CD14-positive monocyte (primary cell): ENCODE measurements at regions not wholly inside any gene's neighbourhood (a gene's known extent, or its start where the extent isn't known, plus 50 kb on each side); places are given as distances from the start of the nearest gene placed in this dataset.
A peak's percentile ranks its signal among the peaks of the same experiment; 100 is the strongest.

ENCODE experiments used
- DNase-seq, 3 donors: peaks; one replicate each; pipeline ENCODE4 v3.0.0-alpha.2; 2011 to 2022
- H2AFZ ChIP-seq: 2 replicates; pipeline ENCODE4 v1.6.0; 2012; ENCODE audit warnings: mild to moderate bottlenecking, low read depth, low read length, inconsistent platforms; ENCODE audit not compliant: insufficient read depth, poor library complexity, severe bottlenecking
- H3K27ac ChIP-seq, 2 donors: 1 replicate in 1 of 2; 2 replicates in 1 of 2; pipeline ENCODE4 v1.5.1; 2012 to 2013; ENCODE audit warnings: low read length in 2 of 2, control low read depth in 1 of 2, inconsistent platforms in 1 of 2, low read depth in 1 of 2, mild to moderate bottlenecking in 1 of 2
- H3K27me3 ChIP-seq, 2 donors: one replicate each; pipeline versions ENCODE4 v1.6.0 to v1.6.1; 2011 to 2013; ENCODE audit warnings: low read length in 2 of 2; ENCODE audit not compliant: control insufficient read depth in 2 of 2, insufficient read depth in 2 of 2
- H3K36me3 ChIP-seq, 2 donors: replicated peaks in 1 of 2; 1 replicate in 1 of 2; 2 replicates in 1 of 2; pipeline versions ENCODE4 v1.5.1 to v1.6.1; 2012 to 2013; ENCODE audit warnings: low read length in 2 of 2, control low read depth in 1 of 2, inconsistent platforms in 1 of 2, mild to moderate bottlenecking in 1 of 2; ENCODE audit not compliant: insufficient read depth in 2 of 2, control insufficient read depth in 1 of 2
- H3K4me1 ChIP-seq, 2 donors: 1 replicate in 1 of 2; 2 replicates in 1 of 2; pipeline versions ENCODE4 v1.5.1 to v1.6.1; 2012 to 2013; ENCODE audit warnings: low read length in 2 of 2, control low read depth in 1 of 2, inconsistent platforms in 1 of 2, mild to moderate bottlenecking in 1 of 2, moderate library complexity in 1 of 2; ENCODE audit not compliant: insufficient read depth in 2 of 2, control insufficient read depth in 1 of 2
- H3K4me2 ChIP-seq: replicated peaks from 2 replicates; pipeline ENCODE3; 2012; ENCODE audit warnings: low read length, moderate library complexity, mild to moderate bottlenecking; ENCODE audit not compliant: poor library complexity, severe bottlenecking; ENCODE audit errors: extremely low read depth
- H3K4me3 ChIP-seq, 3 experiments: fragments of 200-600 bp in 1 of 3; sonication (generic) in 1 of 3; replicated peaks in 1 of 3; 1 replicate in 2 of 3; 2 replicates in 1 of 3; pipeline ENCODE4 v1.5.1; 2011 to 2013; ENCODE audit warnings: low read length in 3 of 3, mild to moderate bottlenecking in 3 of 3, control low read depth in 2 of 3, low read depth in 2 of 3, inconsistent platforms in 1 of 3, moderate library complexity in 1 of 3
- H3K79me2 ChIP-seq: 2 replicates; pipeline ENCODE4 v1.6.0; 2012; ENCODE audit warnings: mild to moderate bottlenecking, control low read depth, inconsistent platforms, low read length, moderate library complexity; ENCODE audit not compliant: insufficient read depth
- H3K9ac ChIP-seq: 2 replicates; pipeline ENCODE4 v1.6.0; 2017; ENCODE audit warnings: low read length, mild to moderate bottlenecking; ENCODE audit not compliant: insufficient read depth, poor library complexity, severe bottlenecking
- H3K9me3 ChIP-seq, 2 donors: replicated peaks in 1 of 2; 1 replicate in 1 of 2; 2 replicates in 1 of 2; pipeline versions ENCODE4 v1.5.1 to v1.6.1; 2012 to 2013; ENCODE audit warnings: low read length in 2 of 2, control low read depth in 1 of 2; ENCODE audit not compliant: control insufficient read depth in 1 of 2, insufficient read depth in 1 of 2
- H4K20me1 ChIP-seq: 2 replicates; pipeline ENCODE4 v1.6.0; 2012; ENCODE audit warnings: mild to moderate bottlenecking, low read length, control low read depth, moderate library complexity; ENCODE audit not compliant: insufficient read depth
- H3K27ac Mint-ChIP-seq, 7 donors: one replicate each; pipeline ENCODE4 v1.8.0; 2020; ENCODE audit warnings: mild to moderate bottlenecking in 7 of 7, mixed read lengths in 7 of 7, moderate library complexity in 6 of 7, inconsistent platforms in 2 of 7
- H3K27me3 Mint-ChIP-seq, 3 donors: one replicate each; pipeline ENCODE4 v1.8.0; 2021 to 2022; ENCODE audit warnings: low read depth in 3 of 3, mild to moderate bottlenecking in 3 of 3, mixed read lengths in 3 of 3, moderate library complexity in 3 of 3, inconsistent platforms in 1 of 3
- H3K36me3 Mint-ChIP-seq, 2 donors: one replicate each; pipeline ENCODE4 v1.8.0; 2020; ENCODE audit warnings: mixed read lengths in 2 of 2, inconsistent platforms in 1 of 2, mild to moderate bottlenecking in 1 of 2
- H3K4me1 Mint-ChIP-seq: one replicate; pipeline ENCODE4 v1.8.0; 2020; ENCODE audit warnings: mild to moderate bottlenecking, mixed read lengths
- H3K4me3 Mint-ChIP-seq, 2 donors: one replicate each; pipeline ENCODE4 v1.8.0; 2020; ENCODE audit warnings: mild to moderate bottlenecking in 2 of 2, mixed read lengths in 2 of 2, moderate library complexity in 1 of 2
- H3K9me3 Mint-ChIP-seq, 7 donors: one replicate each; pipeline ENCODE4 v1.8.0; 2020 to 2022; ENCODE audit warnings: mixed read lengths in 7 of 7, mild to moderate bottlenecking in 6 of 7, moderate library complexity in 6 of 7, inconsistent platforms in 2 of 7
- WGBS: methylation state at CpG from one replicate; pipeline ENCODE4 v1.1.5; 2013; ENCODE audit warnings: missing lambda C conversion rate; ENCODE audit not compliant: insufficient coverage; 5-methylcytosine and 5-hydroxymethylcytosine counted together
- intact Hi-C, 2 donors: fragments of 100-400 bp; cut with micrococcal nuclease; formaldehyde crosslinking; loops; one replicate each; pipeline versions ENCODE4 v1.15.0 to v1.15.1; 2023
- TF ChIP-seq, protein P1 (sequence below): fragments of 200-600 bp; IDR thresholded peaks from one replicate; pipeline ENCODE4 v1.8.0; 2022; ENCODE audit warnings: antibody characterized with exemption, mild to moderate bottlenecking

- TF ChIP-seq, protein P1, sequence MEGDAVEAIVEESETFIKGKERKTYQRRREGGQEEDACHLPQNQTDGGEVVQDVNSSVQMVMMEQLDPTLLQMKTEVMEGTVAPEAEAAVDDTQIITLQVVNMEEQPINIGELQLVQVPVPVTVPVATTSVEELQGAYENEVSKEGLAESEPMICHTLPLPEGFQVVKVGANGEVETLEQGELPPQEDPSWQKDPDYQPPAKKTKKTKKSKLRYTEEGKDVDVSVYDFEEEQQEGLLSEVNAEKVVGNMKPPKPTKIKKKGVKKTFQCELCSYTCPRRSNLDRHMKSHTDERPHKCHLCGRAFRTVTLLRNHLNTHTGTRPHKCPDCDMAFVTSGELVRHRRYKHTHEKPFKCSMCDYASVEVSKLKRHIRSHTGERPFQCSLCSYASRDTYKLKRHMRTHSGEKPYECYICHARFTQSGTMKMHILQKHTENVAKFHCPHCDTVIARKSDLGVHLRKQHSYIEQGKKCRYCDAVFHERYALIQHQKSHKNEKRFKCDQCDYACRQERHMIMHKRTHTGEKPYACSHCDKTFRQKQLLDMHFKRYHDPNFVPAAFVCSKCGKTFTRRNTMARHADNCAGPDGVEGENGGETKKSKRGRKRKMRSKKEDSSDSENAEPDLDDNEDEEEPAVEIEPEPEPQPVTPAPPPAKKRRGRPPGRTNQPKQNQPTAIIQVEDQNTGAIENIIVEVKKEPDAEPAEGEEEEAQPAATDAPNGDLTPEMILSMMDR, result no peak
- no peaks in the 10 kb centered on the region for H3K27me3 Mint-ChIP-seq
- H3K4me2 ChIP-seq, result peak overlapping the region; percentile 58
- H4K20me1 ChIP-seq, result no peaks in the 10 kb centered on the region
- no peaks in the 10 kb centered on the region for H3K9me3 ChIP-seq
- intact Hi-C loops, result no loop called here
- H2AFZ ChIP-seq, result peak overlapping the region; percentile 44
- H3K9ac ChIP-seq, result no peak overlapping the region
- H3K27ac Mint-ChIP-seq, result peak overlapping the region; percentile 73 to 92 (median 88)
- H3K27me3 ChIP-seq, result no peaks in the 10 kb centered on the region
- H3K36me3 Mint-ChIP-seq, result no peaks in the 10 kb centered on the region
- no peak for DNase-seq
- H3K79me2 ChIP-seq, result no peaks in the 10 kb centered on the region
- H3K4me1 Mint-ChIP-seq, result peaks cover 47% of the 10 kb centered on the region
- no peaks in the 10 kb centered on the region for H3K36me3 ChIP-seq
- peak overlapping the region in 1 of 3 experiments; percentile 47 for H3K4me3 ChIP-seq
- H3K4me3 Mint-ChIP-seq, result no peak overlapping the region
- H3K4me1 ChIP-seq, result peaks cover 44 to 57% of the 10 kb centered on the region in 2 donors
- peak overlapping the region in 1 of 2 donors; percentile 70 for H3K27ac ChIP-seq
- 76% methylated on average over 2 of the region's 5 CpGs for WGBS
- peaks cover 0 to 3% (median 0%) of the 10 kb centered on the region in 7 donors for H3K9me3 Mint-ChIP-seq
Measured at GRCh38 chr6:26231006-26231587, 133.9 kb upstream of the BTN3A2 start.

GRCh38 chr6:26232306-26232939 lies 132.6 kb upstream of the BTN3A2 start:
- intact Hi-C loops, result no loop called here
- no peaks in the 10 kb centered on the region for H3K27me3 ChIP-seq
- H3K4me3 ChIP-seq, result peak overlapping the region; percentile 62 to 92 (median 62)
- WGBS, result 57% methylated on average over 2 of the region's 7 CpGs
- H3K9me3 ChIP-seq, result no peaks in the 10 kb centered on the region
- DNase-seq, result no peak
- Mint-ChIP-seq H3K27me3 (no peaks in the 10 kb centered on the region), H3K9me3 (peaks cover 0 to 3% (median 0%) of the 10 kb centered on the region in 7 donors), H3K4me3 (peak overlapping the region; percentile 86 to 96), H3K36me3 (no peaks in the 10 kb centered on the region), H3K4me1 (peaks cover 47% of the 10 kb centered on the region), H3K27ac (peak overlapping the region in 4 of 7 donors; percentile 25 to 92 (median 38))
- peaks cover 44 to 57% of the 10 kb centered on the region in 2 donors for H3K4me1 ChIP-seq
- no peak overlapping the region for H3K27ac ChIP-seq
- no peak overlapping the region for H3K9ac ChIP-seq
- no peak overlapping the region for H2AFZ ChIP-seq
- H3K79me2 ChIP-seq, result no peaks in the 10 kb centered on the region
- no peaks in the 10 kb centered on the region for H4K20me1 ChIP-seq
- H3K36me3 ChIP-seq, result no peaks in the 10 kb centered on the region
- TF ChIP-seq, protein P1, result no peak
- peak overlapping the region; percentile 94 for H3K4me2 ChIP-seq
